LHCN-M2 (cell line): ENCODE measurements at regions not wholly inside any gene's neighbourhood (a gene's known extent, or its start where the extent isn't known, plus 50 kb on each side); places are given as distances from the start of the nearest gene placed in this dataset.

Source experiments
- DNase-seq: peaks from one replicate; pipeline ENCODE4 v3.0.0-alpha.2; 2012; ENCODE audit warnings: low read depth

GRCh38 chr12:44961887-44962286 is 85.8 kb upstream of the NELL2 start:
- DNase-seq: no peak

DNA sequence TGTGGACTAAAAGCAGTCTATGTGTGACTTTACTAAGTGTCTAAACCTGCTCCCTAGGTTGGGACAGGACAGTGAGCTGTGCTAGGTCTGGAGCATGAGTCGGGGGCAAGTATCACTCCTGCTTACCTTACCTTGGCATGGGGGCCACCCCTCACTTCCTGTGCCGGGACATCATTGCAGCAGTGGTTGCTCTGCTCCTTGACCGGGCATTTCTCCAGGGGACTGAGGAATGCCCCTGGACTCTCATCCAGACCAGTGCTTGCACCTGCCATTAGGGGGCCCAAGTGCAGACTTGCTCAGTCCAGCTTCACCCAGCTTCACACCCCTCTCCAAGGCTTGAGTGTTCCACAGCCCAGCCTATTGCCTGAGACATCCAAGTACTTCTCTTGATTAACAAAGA is 84.7 kb upstream of the NELL2 start:
- no peak for DNase-seq

DNA sequence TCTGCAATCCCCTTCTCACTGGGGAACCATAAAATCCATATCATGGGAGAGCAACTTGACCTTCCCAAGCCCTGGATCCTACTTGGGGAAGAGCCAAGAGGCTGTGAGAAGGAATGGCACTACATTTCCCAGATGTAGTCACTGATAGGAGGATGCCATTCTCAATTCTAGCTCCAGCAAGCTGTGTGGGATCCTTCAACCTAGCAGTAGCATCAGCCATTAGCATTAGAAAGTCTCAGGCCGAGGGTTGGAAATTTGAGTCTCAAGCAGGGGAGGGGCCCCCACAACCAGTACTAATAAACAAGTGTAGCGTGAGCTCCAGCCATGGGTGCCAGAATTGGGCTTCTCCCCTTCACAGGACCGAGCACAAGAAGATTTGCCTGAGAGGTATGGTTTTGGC is 84.3 kb upstream of the NELL2 start:
- no peak for DNase-seq

GRCh38 chr12:44947163-44947562 is 71.0 kb upstream of the NELL2 start:
- DNase-seq: no peak

DNA sequence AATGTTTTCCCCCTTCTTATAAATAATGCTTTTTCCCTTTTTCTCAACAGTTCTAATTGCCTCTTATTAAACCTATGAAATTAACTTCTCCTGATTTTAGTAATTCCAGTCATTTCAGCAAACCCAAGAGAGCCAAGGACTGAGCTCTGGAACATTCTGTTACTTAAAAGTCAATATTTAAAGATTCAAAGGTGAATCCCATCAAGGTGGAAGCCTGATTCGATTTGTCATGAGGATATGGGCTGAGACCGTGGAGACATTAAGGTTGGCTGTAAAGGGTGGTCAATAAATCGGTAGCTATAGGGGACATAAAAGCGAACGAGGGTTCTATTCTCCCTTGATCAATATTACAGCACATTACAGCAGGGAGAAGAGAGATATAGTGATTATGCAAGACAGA is 66.6 kb upstream of the NELL2 start:
- no peak for DNase-seq

DNA sequence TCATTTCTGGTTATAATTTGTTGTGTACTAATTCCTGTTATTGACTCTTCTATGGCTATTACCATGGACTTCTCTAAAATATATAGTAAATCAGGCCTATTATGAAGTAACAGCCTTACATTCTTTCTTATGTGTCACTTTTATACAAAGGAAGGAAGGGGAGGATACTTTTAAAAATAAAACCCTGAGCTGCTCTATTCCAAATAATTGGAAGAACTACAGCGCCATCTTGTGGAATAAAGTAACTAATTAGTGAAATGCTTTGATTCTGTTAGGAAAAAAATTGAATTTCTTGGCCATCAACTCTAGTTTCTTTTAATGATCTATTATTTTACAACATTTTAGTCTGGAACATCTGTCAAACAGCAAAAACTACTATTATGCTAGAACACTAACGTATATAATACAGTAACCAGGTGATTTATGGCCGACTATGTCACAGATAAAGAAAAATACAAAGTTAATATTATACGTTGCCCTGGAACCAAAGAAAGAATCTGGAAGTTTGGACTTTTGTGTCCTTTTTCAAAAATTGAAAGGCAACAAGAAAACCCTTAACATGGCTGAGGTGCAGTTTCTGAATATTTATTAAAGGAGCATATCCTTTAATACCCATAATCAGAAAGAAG is 55.0 kb upstream of the NELL2 start:
- peak; percentile 57 for DNase-seq

DNA sequence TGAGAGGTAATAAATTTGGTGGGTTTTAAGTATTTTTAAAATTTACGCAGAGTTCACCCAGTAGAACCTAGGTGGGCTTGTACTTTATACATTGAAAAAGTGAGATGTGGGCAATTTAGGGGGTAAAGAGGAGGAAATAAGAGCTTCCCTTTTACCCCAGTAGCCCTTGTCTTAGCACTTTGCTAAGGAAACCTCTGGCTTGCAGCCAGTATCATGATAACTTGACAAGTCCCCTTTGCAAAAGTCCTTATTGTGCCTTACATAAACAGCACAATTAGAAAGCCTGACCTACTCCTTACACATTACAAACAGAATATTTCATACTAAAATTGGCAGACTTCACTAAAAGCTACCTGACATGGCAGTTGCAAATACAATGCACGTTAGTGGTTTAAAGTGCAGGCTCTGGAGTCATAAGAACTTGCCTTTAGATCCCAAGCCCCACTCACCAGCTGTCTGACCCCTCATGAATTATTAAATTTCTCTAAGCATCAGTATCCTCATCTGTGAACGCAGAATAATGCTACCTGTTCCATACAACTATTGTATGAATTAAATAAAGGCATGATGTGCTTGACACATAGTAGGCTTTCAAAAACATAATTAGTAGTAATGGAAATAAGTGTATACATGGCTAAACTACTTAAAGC is 53.2 kb upstream of the NELL2 start:
- no peak for DNase-seq
